ENCODE measurements at regions not wholly inside any gene's neighbourhood (a gene's known extent, or its start where the extent isn't known, plus 50 kb on each side); places are given as distances from the start of the nearest gene placed in this dataset.
"Not testable (repeated sequence)": the region's sequence is repeated elsewhere in the genome, so short reads cannot be mapped to it uniquely, and the experiment has no call there.

DNA sequence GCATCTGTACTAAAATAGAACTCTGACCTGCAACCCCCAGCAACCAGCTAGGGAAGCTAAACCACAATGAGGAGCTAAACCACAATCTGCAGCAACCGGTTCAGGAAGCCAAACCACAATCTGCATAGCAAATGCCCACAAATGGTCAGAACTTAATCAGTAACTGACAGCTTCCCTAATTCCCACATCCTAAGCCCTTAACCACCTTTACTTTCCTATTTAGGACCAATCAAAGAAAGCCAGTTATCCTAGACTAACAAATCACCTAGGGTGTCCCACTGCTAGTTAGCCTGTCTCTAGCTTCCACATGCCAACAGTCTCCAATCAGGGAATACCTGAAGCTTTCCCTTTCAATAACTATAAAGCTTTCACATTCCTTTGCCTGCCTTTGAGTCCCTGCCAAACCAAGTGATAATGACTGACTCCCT is 424.6 kb upstream of the PTCHD4 start:
- H4K20me1 ChIP-seq (ENCODE audit: insufficient read depth, low read length) = no peaks in the 10 kb centered on the region
- no peaks in the 10 kb centered on the region for H3K79me2 ChIP-seq (ENCODE audit: insufficient read depth, low read length)
- no peak overlapping the region for H2AFZ ChIP-seq (ENCODE audit: low read length)
- TF ChIP-seq, protein P1, sequence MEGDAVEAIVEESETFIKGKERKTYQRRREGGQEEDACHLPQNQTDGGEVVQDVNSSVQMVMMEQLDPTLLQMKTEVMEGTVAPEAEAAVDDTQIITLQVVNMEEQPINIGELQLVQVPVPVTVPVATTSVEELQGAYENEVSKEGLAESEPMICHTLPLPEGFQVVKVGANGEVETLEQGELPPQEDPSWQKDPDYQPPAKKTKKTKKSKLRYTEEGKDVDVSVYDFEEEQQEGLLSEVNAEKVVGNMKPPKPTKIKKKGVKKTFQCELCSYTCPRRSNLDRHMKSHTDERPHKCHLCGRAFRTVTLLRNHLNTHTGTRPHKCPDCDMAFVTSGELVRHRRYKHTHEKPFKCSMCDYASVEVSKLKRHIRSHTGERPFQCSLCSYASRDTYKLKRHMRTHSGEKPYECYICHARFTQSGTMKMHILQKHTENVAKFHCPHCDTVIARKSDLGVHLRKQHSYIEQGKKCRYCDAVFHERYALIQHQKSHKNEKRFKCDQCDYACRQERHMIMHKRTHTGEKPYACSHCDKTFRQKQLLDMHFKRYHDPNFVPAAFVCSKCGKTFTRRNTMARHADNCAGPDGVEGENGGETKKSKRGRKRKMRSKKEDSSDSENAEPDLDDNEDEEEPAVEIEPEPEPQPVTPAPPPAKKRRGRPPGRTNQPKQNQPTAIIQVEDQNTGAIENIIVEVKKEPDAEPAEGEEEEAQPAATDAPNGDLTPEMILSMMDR (IDR thresholded peaks at IDR 0.05; ENCODE audit: extremely low read depth, low read depth, low read length) = no peak
- H3K36me3 ChIP-seq (ENCODE audit: insufficient read depth, low read length) = no peaks in the 10 kb centered on the region
- no peaks in the 10 kb centered on the region for H3K9me3 ChIP-seq (ENCODE audit: low read depth, low read length)
- H3K4me3 ChIP-seq (ENCODE audit: insufficient read depth, low read length) = no peak overlapping the region
- no peak overlapping the region for H3K4me2 ChIP-seq (ENCODE audit: insufficient read depth, low read length)
- peaks cover 21% of the 10 kb centered on the region for H3K27me3 ChIP-seq (ENCODE audit: insufficient read depth, low read length)
- no peak for DNase-seq (ENCODE audit: insufficient read length, low spot score, missing footprints)
- H3K4me1 ChIP-seq (ENCODE audit: insufficient read depth, low read length) = no peaks in the 10 kb centered on the region
- no peak overlapping the region for H3K27ac ChIP-seq (ENCODE audit: low read depth, low read length)

DNA sequence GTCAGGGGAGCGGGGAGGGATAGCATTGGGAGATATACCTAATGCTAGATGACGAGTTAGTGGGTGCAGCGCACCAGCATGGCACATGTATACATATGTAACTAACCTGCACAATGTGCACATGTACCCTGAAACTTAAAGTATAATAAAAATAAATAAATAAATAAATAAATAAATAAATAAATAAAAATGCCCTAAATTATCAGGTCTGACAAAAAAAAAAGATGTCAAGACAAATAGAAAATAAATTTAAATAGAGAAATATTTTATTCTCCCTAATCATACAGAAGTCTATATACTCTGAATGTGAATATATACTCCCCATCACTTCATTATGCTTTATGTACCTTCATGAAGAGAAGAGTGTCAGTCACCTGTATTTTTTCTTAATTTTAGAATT is 420.0 kb upstream of the PTCHD4 start:
- H3K36me3 ChIP-seq (ENCODE audit: insufficient read depth, low read length); H3K9me3 ChIP-seq (ENCODE audit: low read depth, low read length); H3K4me3 ChIP-seq (ENCODE audit: insufficient read depth, low read length); H2AFZ ChIP-seq (ENCODE audit: low read length); H4K20me1 ChIP-seq (ENCODE audit: insufficient read depth, low read length); H3K79me2 ChIP-seq (ENCODE audit: insufficient read depth, low read length); H3K4me2 ChIP-seq (ENCODE audit: insufficient read depth, low read length); H3K4me1 ChIP-seq (ENCODE audit: insufficient read depth, low read length); DNase-seq (ENCODE audit: insufficient read length, low spot score, missing footprints); H3K27ac ChIP-seq (ENCODE audit: low read depth, low read length): not testable (repeated sequence)
- peaks cover 22% of the 10 kb centered on the region for H3K27me3 ChIP-seq (ENCODE audit: insufficient read depth, low read length)

DNA sequence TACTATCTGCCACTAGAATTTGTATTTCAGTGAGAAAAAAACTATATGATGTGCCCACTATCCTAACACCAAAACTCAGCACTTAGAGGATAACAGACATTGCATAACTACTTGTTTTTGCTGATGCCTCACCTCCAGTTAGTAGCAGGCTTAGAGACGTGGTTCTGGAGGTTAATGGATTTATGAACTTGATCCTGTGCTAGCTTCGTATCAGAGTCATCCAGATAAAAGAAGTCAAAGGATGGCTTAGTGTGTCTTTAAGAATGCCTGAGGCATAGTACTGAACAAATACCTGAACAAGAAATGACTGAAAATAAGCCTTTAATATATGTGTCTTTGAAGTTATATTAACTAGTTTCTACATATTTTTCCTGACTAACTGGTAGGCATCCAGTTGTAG is 414.9 kb upstream of the PTCHD4 start:
- Histone ChIP-seq H3K79me2 (ENCODE audit: insufficient read depth, low read length) (no peaks in the 10 kb centered on the region), H3K9me3 (ENCODE audit: low read depth, low read length) (no peaks in the 10 kb centered on the region), H2AFZ (ENCODE audit: low read length) (no peak overlapping the region), H3K36me3 (ENCODE audit: insufficient read depth, low read length) (no peaks in the 10 kb centered on the region), H4K20me1 (ENCODE audit: insufficient read depth, low read length) (no peaks in the 10 kb centered on the region), H3K4me2 (ENCODE audit: insufficient read depth, low read length) (no peak overlapping the region), H3K4me1 (ENCODE audit: insufficient read depth, low read length) (no peaks in the 10 kb centered on the region), H3K27me3 (ENCODE audit: insufficient read depth, low read length) (peaks cover 4% of the 10 kb centered on the region), H3K4me3 (ENCODE audit: insufficient read depth, low read length) (no peak overlapping the region), H3K27ac (ENCODE audit: low read depth, low read length) (no peak overlapping the region)
- TF ChIP-seq, protein P1 (IDR thresholded peaks at IDR 0.05; ENCODE audit: extremely low read depth, low read depth, low read length) = no peak
- DNase-seq (ENCODE audit: insufficient read length, low spot score, missing footprints) = no peak

DNA sequence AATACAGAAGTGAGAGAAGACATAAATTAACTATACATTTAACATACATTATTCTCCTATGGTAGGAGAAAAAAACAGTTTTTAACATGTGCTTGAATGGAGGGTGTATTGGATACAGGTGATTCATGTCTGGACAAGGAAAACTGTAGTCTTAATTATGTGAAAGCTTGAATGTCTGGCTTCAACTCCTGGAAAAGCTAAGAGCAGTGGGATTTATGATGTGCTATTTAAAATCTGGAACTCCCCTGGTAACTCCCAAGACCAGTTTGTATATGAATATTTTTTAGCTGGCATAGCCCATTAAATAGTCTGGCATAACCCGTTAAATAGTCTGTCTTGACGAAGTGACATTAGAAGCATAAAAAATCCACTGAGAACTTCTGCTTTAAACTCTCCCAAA is 410.0 kb upstream of the PTCHD4 start:
- Histone ChIP-seq H3K4me3 (ENCODE audit: insufficient read depth, low read length) (no peak overlapping the region), H2AFZ (ENCODE audit: low read length) (no peak overlapping the region), H3K9me3 (ENCODE audit: low read depth, low read length) (no peaks in the 10 kb centered on the region), H3K79me2 (ENCODE audit: insufficient read depth, low read length) (no peaks in the 10 kb centered on the region), H3K4me1 (ENCODE audit: insufficient read depth, low read length) (no peaks in the 10 kb centered on the region), H3K27ac (ENCODE audit: low read depth, low read length) (no peak overlapping the region), H3K27me3 (ENCODE audit: insufficient read depth, low read length) (no peaks in the 10 kb centered on the region), H4K20me1 (ENCODE audit: insufficient read depth, low read length) (no peaks in the 10 kb centered on the region), H3K4me2 (ENCODE audit: insufficient read depth, low read length) (no peak overlapping the region), H3K36me3 (ENCODE audit: insufficient read depth, low read length) (no peaks in the 10 kb centered on the region)
- TF ChIP-seq, protein P1 (IDR thresholded peaks at IDR 0.05; ENCODE audit: extremely low read depth, low read depth, low read length) = no peak
- no peak for DNase-seq (ENCODE audit: insufficient read length, low spot score, missing footprints)

Measured in osteoblast (primary cell).